Coronary artery (tissue), 2 donors: ENCODE measurements at regions not wholly inside any gene's neighbourhood (a gene's known extent, or its start where the extent isn't known, plus 50 kb on each side); places are given as distances from the start of the nearest gene placed in this dataset.
"Not testable (repeated sequence)": the region's sequence is repeated elsewhere in the genome, so short reads cannot be mapped to it uniquely, and the experiment has no call there.

ENCODE experiments used
- DNase-seq: peaks from one replicate; pipeline ENCODE4 v3.0.0-alpha.2; 2017; ENCODE audit warnings: low spot score
- H3K27ac ChIP-seq, 2 donors: fragments of 200-600 bp; sonication (generic); one replicate each; pipeline ENCODE4 v1.5.1; 2016 to 2019
- H3K4me3 ChIP-seq: fragments of 200-600 bp; sonication (generic); 2 replicates; pipeline ENCODE4 v1.5.1; 2016; ENCODE audit warnings: mild to moderate bottlenecking, moderate library complexity
- TF ChIP-seq, protein P1 (sequence below): fragments of 200-600 bp; sonication (generic); IDR thresholded peaks from one replicate; pipeline ENCODE4 v1.5.1; 2019; ENCODE audit warnings: antibody characterized with exemption

DNA sequence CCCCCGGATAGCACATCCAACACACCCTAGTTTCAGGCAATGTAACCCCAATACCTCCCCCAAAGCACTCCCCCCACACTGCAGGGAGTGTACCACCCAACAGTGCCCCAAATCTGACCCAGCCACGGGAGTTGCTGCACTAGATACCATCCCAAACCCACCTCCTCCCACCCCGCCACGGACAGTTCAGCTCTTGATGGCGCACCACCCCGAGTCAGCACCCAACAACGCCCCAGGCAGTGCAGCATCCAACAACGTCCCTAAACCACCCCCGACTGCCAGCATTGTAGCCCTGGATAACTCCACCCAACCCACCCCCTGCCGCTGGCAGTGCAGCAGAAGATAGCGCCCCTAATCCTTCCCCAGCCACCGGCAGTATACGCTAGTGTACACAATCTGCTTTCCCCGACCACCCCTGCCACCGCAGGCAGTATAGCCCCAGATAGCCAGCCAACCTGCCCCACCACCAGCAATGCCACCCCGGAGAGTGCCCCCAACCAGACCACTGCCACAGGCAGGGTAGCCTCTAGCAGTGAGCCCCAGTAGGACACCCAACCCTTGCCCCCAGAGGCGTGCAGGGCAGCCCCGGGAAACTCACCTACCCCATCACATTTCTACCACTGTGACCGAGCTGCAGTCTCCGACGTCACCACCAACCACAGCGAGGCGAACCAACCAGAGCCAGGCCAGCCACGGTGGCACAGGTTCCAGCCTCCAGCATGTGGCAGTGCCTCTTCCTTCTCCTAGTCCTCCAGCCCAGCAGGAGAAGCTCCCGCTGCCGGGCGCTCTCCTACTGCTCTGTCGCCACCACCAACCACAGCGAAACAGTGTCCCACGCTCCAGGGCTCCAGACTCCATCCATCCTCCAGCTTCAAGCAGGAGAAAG is 178.1 kb downstream of the POTEB3 start:
- Histone ChIP-seq H3K4me3 (no peak overlapping the region), H3K27ac (no peak overlapping the region)
- DNase-seq = peak; percentile 74
- TF ChIP-seq, protein P1, sequence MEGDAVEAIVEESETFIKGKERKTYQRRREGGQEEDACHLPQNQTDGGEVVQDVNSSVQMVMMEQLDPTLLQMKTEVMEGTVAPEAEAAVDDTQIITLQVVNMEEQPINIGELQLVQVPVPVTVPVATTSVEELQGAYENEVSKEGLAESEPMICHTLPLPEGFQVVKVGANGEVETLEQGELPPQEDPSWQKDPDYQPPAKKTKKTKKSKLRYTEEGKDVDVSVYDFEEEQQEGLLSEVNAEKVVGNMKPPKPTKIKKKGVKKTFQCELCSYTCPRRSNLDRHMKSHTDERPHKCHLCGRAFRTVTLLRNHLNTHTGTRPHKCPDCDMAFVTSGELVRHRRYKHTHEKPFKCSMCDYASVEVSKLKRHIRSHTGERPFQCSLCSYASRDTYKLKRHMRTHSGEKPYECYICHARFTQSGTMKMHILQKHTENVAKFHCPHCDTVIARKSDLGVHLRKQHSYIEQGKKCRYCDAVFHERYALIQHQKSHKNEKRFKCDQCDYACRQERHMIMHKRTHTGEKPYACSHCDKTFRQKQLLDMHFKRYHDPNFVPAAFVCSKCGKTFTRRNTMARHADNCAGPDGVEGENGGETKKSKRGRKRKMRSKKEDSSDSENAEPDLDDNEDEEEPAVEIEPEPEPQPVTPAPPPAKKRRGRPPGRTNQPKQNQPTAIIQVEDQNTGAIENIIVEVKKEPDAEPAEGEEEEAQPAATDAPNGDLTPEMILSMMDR = no peak

DNA sequence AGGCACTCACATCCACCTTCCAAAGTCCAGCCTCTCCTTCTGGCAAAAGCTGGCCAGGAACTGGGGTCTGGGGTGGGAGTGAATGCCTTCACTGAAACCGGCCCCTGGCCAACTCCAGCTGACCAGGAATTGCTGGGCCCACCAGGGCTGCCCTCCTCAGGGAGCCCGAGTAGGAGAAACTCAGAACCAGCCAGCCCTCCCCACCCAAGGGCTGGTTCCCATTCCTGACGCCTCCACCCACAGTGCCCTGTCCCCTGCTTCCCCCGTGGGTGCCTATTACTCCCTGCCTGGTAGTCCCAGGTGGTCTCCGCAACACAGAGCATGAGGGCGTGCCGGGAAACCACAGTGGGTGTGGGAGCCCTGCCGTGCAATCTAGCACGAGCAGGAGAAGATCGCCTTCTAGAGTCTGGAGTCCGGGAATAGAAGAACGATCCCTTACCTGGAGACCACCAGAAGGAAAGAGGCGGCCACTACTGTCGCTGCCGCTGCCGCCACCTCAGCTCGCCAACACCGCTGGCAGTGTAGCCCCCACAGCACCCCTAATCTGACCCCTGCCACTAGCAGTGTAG is 178.8 kb downstream of the POTEB3 start:
- no peak overlapping the region for H3K27ac ChIP-seq
- peak; percentile 71 for DNase-seq
- no peak overlapping the region for H3K4me3 ChIP-seq
- TF ChIP-seq, protein P1 = no peak

DNA sequence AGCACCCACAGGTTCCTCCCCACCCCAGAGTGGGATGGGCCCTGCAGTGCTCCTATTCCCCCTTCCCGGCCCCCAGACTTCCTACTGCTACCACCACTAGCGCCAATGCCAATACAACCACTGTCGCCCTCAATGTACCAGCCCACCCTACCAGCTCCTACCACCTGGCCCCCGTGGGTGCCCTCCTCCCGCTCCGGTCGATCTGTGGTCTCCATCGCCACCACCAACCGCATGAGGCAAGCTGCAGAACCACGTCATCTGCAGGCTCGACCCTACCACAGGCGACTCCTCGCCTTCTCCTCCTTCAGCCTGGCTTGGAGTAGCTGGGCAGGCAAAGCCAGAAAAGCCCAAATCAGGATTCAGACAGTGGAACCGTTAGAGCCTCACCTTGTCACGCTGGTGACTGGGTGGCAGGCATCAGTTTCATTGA is 179.3 kb downstream of the POTEB3 start:
- DNase-seq = peak; percentile 72
- Histone ChIP-seq H3K4me3 (no peak overlapping the region), H3K27ac (no peak overlapping the region)
- TF ChIP-seq, protein P1 = no peak

DNA sequence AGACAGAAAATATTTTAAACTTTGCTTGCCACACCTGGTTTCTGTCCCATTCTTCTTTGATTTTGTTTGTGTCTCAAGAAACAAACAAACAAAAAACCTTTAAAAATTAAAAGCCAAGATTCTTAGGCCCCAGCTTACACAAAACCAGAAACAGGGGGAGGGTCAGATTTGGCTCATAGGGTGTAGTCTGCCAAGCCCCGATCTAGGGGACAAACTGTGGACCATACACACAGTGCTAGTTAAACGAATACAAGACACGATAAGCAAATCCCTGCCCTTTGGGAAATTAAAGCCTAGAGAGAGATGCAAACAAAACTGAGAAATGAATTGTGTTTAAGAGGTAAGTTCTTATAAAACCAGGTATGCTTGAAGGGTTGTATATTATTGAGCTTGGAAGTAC is 181.7 kb downstream of the POTEB3 start:
- not testable (repeated sequence) for DNase-seq, H3K27ac ChIP-seq, H3K4me3 ChIP-seq

DNA sequence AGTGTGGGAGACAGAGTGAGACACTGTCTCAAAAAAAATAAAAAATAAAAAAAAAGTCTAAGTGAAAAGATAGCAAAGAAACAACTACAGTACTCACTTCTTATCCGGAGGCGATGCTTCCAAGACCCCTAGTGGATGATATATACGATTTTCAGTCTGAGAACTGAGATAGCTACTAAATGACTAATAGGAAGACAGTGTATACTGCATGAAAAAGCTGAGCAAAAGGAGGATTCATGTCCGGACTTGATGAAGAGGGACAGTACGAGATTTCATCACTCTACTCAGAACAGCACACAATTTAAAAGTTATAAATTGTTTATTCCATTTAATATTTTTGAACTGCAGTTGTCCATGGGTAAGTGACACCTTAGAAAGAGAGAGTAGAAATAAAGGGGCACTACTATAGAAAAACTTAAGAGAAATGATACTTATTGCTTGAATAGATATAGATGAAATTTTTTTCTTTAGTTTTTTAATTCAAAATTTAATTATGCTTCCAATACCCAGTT is 190.7 kb downstream of the POTEB3 start:
- not testable (repeated sequence) for H3K27ac ChIP-seq

More for the DNA sequence above, 190.7 kb downstream of the POTEB3 start:
- not testable (repeated sequence) for DNase-seq, H3K4me3 ChIP-seq
